ENCODE measurements at regions not wholly inside any gene's neighbourhood (a gene's known extent, or its start where the extent isn't known, plus 50 kb on each side); places are given as distances from the start of the nearest gene placed in this dataset.
"Not testable (repeated sequence)": the region's sequence is repeated elsewhere in the genome, so short reads cannot be mapped to it uniquely, and the experiment has no call there.

- DNase-seq (ENCODE audit: insufficient read length, low spot score) (no peak), FAIRE-seq (no peak)
These were observed 401.5 kb downstream of the RPS6KC1 start for GRCh38 chr1:213452501-213452900.

- DNase-seq (ENCODE audit: insufficient read length, low spot score) (no peak), FAIRE-seq (no peak)
These were observed 406.1 kb downstream of the RPS6KC1 start for GRCh38 chr1:213457186-213457585.

- DNase-seq (ENCODE audit: insufficient read length, low spot score) (no peak), FAIRE-seq (no peak)
These were observed 406.7 kb downstream of the RPS6KC1 start for GRCh38 chr1:213457733-213458132.

GRCh38 chr1:213462374-213462773, 411.3 kb downstream of the RPS6KC1 start:
- FAIRE-seq; DNase-seq (ENCODE audit: insufficient read length, low spot score): not testable (repeated sequence)

GRCh38 chr1:213464786-213465460, 413.9 kb downstream of the RPS6KC1 start:
- no peak for FAIRE-seq
- no peak for DNase-seq (ENCODE audit: insufficient read length, low spot score)

- DNase-seq (ENCODE audit: insufficient read length, low spot score) (no peak), FAIRE-seq (no peak)
These were observed 415.5 kb downstream of the RPS6KC1 start for GRCh38 chr1:213466541-213466940.

DNA sequence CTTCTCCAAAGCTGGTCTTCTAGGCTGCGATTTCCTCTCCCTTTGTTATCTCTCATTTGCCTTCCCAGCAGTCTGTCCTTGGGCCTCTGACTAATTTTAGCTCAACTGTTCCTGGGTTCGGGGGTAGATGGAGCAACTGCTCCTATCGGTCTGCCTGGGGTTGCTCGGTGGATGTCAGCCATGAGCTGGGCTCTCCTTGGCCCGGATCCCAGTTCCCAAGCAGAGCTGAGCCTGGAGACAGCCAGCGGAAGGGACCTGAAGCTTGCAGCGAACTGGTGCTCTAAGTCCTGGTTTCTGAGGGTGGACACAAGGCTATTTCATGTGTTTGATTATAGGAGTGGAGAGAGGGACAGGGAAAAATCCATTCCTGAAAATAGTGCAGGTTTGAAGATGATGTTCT, 423.0 kb downstream of the RPS6KC1 start:
- DNase-seq (ENCODE audit: insufficient read length, low spot score): no peak
- FAIRE-seq: no peak

DNA sequence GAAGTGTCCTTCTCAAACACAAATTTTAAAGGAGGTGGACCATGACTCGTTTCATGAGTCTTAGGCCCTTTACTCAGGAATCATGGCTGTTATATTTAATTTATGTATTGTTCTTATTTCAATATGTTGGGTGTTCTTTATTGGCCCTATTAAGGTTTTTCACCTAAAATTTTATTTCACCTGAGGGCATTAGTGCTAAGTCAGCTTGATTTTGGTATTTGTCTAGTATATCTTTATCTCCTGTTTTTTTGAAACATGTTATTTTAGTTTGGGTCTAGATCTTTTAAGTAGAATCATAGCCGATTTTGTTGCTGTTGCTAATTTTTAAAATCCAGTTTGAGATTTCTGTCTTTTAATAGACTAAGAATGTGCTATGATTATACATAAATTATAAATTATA, 430.4 kb downstream of the RPS6KC1 start:
- DNase-seq (ENCODE audit: insufficient read length, low spot score) (no peak), FAIRE-seq (no peak)

- no peak for FAIRE-seq
- no peak for DNase-seq (ENCODE audit: insufficient read length, low spot score)
These were observed 433.3 kb downstream of the RPS6KC1 start for GRCh38 chr1:213484333-213484732.

DNA sequence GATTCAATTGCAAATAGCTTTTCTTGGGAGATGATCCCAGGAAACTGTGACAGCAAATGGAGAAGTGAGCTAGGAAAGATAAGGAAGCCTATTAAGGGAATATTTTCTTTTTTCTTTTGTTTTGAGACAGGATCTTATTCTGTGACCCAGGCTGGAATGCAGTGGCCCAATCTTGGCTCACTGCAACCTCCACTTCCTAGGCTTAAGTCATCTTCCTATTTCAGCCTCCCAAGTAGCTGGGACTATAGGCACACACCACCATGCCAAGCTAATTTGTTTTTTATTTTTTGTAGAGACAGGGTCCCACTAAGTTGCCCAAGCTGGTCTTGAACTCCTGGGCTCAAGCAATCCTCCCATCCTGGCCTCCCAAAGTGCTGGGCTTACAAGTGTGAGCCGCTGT, 433.7 kb downstream of the RPS6KC1 start:
- no peak for DNase-seq (ENCODE audit: insufficient read length, low spot score)
- FAIRE-seq: no peak

- DNase-seq (ENCODE audit: insufficient read length, low spot score): no peak
- FAIRE-seq: no peak
These were observed 435.4 kb downstream of the RPS6KC1 start for GRCh38 chr1:213486488-213486887.

GRCh38 chr1:213491468-213491867, 440.4 kb downstream of the RPS6KC1 start:
- FAIRE-seq (no peak), DNase-seq (ENCODE audit: insufficient read length, low spot score) (no peak)

DNA sequence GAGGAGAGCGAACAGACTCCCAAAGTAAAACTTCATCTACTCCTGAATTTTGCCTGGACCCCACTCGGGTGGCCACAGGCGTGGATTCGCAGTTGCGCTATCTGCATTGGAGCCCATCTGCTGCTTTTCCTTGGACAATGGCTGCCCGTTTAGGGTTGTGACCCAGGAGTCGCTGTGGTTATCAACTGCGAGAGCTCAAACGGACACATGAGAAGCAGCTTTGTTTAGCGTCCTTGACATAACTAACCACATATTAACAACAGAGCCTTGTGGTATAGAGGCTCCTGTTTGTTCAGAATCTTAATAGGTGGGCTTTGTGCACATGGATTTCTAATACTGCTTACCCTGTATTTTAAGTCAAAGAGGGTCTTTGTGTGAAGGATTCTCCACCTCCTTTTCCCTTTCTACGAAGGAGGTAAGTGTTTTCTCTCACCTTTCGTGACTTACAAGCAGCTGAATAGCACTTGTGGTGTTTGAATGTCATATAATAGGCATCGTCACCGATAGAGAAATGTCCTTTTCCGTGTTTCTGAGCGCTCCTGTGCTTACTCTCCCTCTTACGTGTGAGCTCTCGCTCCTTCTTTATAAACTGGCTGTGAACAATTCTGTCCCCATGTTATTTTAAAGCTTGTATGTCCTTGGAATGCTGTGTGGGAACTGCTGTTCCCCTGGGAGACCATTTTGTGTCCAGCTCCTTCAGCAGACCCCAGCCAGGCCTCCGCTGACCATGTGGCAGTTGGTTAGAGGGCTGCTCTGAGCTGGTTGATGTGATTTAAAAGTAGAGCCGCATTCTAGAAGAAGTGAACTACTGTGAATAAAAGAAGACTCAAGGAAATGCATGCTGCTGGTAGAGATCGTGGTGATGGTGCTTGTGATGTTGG, 441.4 kb downstream of the RPS6KC1 start:
- DNase-seq (ENCODE audit: insufficient read length, low spot score) (no peak), FAIRE-seq (no peak)

- FAIRE-seq (no peak), DNase-seq (ENCODE audit: insufficient read length, low spot score) (no peak)
These were observed 448.4 kb downstream of the RPS6KC1 start for GRCh38 chr1:213499444-213499843.

DNA sequence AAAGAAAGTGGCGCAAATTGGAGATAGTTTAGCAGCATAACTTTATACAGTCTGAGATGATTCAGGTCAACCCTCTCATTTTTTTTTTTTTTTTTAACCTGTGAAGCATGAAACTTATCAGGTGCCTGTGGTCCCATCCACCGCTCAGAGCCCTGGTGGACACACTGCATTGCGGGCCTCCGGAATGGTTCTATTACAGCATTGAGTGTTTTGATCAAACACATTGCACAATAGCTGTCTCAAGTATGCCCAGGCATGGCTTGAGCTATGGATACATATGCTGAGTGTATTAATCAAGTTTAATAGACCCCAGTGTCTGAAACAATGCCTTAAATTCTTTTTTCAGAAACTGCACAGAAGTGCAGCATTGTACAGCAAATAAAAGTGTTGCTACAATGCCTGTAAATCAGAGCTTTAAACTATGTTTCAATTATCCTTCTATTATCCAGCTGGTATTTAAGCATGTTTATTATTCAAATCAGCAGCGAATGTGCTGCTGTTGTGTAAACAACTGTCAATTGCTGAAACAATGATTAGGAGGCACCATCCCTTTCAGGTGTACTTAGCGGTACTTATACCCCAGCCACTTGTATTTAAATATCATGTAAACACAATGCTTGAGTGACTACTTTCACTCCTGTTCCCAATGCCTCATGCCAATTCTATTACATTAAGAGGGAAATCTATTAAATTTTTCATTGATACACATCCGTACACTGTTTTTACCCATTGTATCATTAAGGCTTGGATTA, 456.6 kb downstream of the RPS6KC1 start:
- no peak for FAIRE-seq
- DNase-seq (ENCODE audit: insufficient read length, low spot score): no peak

- no peak for DNase-seq (ENCODE audit: insufficient read length, low spot score)
- FAIRE-seq: no peak
These were observed 460.1 kb downstream of the RPS6KC1 start for GRCh38 chr1:213511173-213511572.

GRCh38 chr1:213512316-213512715, 461.3 kb downstream of the RPS6KC1 start:
- FAIRE-seq: no peak
- no peak for DNase-seq (ENCODE audit: insufficient read length, low spot score)

GRCh38 chr1:213513006-213513405, 462.0 kb downstream of the RPS6KC1 start:
- FAIRE-seq (no peak), DNase-seq (ENCODE audit: insufficient read length, low spot score) (no peak)

DNA sequence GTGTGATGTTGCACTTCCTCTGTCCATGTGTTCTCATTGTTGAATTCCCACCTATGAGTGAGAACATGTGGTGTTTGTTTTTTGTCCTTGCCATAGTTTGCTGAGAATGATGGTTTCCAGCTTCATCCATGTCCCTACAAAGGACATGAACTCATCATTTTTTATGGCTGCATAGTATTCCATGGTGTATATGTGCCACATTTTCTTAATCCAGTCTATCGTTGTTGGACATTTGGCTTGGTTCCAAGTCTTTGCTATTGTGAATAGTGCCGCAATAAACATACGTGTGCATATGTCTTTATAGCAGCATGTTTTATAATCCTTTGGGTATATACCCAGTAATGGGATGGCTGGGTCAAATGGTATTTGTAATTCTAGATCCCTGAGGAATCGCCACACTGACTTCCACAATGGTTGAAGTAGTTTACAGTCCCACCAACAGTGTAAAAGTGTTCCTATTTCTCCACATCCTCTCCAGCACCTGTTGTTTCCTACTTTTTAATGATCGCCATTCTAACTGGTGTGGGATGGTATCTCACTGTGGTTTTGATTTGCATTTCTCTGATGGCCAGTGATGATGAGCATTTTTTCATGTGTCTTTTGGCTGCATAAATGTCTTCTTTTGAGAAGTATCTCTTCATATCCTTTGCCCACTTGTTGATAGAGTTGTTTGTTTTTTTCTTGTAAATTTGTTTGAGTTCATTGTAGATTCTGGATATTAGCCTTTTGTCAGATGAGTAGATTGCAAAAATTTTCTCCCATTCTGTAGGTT, 463.6 kb downstream of the RPS6KC1 start:
- not testable (repeated sequence) for DNase-seq (ENCODE audit: insufficient read length, low spot score); FAIRE-seq

- DNase-seq (ENCODE audit: insufficient read length, low spot score) (no peak), FAIRE-seq (no peak)
These were observed 468.1 kb downstream of the RPS6KC1 start for GRCh38 chr1:213519098-213519497.

DNA sequence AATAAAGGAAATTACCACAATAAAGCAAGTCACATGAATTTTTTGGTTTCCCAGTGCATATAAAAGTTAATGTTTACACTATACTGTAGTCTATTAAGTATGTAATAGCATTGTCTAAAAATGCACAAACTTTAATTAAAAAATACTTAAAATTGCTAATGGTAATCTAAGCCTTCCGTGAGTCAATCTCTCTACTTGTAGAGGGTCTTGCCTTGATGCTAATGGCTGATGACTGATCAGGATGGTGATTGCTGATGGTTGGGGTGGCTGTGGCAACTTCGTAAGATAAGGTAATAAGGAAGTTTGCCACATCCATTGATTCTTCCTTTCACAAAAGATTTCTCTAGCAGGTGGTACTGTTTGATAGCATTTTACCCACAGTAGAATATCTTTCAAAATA, 466.6 kb upstream of the PROX1 start:
- FAIRE-seq: no peak
- DNase-seq (ENCODE audit: insufficient read length, low spot score): no peak

All from HTR-8/SVneo (cell line).